ENCODE measurements at regions not wholly inside any gene's neighbourhood (a gene's known extent, or its start where the extent isn't known, plus 50 kb on each side); places are given as distances from the start of the nearest gene placed in this dataset.

- DNase-seq (ENCODE audit: low read depth) = peak; percentile 89
Observed at GRCh38 chr3:102181175-102181920, 253.5 kb upstream of the ZPLD1 start.

DNA sequence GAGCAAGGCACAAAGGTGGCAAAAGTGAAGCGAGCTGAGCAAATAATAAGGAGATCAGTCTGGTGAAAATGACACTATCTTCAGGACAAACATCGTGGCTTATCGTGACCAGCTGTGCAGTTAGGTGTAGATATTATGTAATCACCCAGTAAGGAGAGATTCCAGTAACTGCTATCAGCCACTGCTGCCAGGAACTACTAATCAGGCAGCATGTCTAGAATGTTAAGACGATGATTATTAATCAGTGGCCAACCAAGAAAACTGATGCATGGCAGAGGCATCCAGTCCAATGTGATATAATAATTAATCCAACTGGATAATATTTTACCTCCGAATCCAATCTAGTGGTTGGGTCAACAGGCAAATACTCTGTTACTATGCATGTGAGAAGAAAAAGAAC, 252.7 kb upstream of the ZPLD1 start:
- peak; percentile 100 for DNase-seq (ENCODE audit: low read depth)

- DNase-seq (ENCODE audit: low read depth) = no peak
Observed at GRCh38 chr3:102183186-102183585, 251.6 kb upstream of the ZPLD1 start.

DNA sequence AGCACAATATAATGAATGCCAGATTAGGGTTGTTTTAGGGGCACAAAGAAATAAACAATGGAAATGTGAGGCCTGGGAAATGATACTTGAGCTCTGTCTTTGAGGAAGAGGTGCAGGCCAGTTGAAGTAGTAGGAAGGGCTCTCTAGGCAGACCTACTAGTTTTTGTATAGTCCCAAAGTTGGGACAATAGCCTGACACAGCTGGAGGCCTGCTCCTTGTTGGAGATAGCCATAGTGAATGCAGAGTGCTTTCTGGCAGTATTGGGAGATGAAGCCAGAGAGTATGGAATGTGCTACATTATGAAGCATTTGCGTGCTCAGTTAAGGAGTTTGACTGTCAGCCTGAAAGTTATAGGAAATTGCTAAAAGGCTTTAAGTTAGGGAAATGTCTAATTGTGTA, 251.2 kb upstream of the ZPLD1 start:
- no peak for DNase-seq (ENCODE audit: low read depth)

GRCh38 chr3:102189541-102189940, 245.3 kb upstream of the ZPLD1 start:
- DNase-seq (ENCODE audit: low read depth) = no peak

DNA sequence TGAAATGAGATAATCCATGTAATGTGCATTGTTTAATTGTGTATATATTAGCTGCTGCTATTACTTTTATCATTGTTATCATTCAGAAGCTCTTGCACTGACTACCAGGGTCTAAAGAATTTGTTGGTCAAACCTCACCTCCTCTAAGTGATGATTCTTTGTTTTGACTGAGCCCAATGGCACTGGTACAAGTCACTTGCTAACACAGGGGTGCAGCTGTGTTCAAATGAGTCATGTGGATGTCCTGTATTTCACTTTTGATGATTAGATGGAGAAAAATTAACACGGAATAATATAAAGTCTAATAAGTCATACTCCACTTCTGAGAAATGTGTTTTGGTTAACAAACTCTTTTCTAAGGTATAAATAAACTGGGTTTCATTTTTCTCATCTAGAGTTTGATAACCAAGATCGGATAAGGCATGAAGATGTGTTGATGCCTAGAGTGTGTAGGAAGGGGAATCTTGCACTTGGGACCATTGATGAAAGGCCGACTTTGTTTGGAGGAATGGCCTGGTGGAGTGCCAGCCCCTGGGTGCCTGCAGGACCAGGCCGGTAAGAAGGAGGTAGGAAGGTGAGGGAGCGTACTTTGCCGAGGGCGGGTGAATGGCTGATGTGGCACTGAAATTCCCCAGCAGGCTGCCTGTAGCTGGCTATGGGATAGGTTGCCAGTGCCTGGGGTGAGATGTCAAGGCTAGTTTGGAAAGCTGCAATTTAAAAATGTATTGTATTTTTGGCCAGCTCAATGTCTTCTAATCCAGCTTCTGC, 244.7 kb upstream of the ZPLD1 start:
- DNase-seq (ENCODE audit: low read depth) = peak; percentile 52

GRCh38 chr3:102192575-102192974, 242.2 kb upstream of the ZPLD1 start:
- DNase-seq (ENCODE audit: low read depth) = peak; percentile 74

- DNase-seq (ENCODE audit: low read depth) = peak; percentile 35
Observed at GRCh38 chr3:102193255-102193654, 241.6 kb upstream of the ZPLD1 start.

- DNase-seq (ENCODE audit: low read depth) = no peak
Observed at GRCh38 chr3:102194001-102194400, 240.8 kb upstream of the ZPLD1 start.

GRCh38 chr3:102194760-102195159, 240.1 kb upstream of the ZPLD1 start:
- DNase-seq (ENCODE audit: low read depth) = no peak

DNA sequence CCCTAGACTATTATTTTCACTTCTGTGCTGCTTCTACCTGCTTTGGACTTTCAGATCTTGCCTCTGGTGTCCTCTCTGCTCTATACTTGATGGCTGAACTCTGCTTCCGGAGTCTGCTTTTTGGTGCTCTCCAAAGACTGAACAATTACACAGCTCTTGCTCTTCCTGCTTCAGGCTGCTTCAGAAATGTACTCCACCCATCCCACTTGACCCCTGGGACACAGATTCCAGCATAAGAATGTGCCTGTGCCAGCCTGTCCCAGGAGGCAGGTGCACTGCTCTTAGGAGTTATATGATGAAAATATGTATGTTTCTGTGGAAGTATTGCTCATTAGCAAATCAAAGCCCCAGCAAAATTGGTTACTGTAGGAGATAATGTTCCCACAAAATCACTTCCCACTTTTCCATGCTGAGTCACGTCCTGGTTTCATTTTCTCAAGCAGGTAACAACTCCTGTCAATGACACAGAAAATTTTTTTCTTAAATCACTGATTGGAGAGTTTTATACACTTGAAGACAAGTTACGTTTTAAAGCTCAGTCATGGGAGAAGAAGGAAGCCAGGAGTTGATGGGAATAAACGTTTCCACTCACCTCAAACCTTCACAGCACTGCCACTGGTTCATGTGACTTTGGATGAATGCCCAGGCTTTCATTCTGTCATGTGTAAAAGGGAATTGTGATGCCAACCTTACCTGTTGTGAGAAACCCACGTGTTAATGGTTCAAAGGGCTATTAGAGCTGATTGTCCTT, 239.4 kb upstream of the ZPLD1 start:
- DNase-seq (ENCODE audit: low read depth) = peak; percentile 97

GRCh38 chr3:102200126-102200525, 234.7 kb upstream of the ZPLD1 start:
- DNase-seq (ENCODE audit: low read depth) = no peak

GRCh38 chr3:102200560-102200959, 234.3 kb upstream of the ZPLD1 start:
- no peak for DNase-seq (ENCODE audit: low read depth)

- no peak for DNase-seq (ENCODE audit: low read depth)
Observed at GRCh38 chr3:102205647-102206046, 229.2 kb upstream of the ZPLD1 start.

DNA sequence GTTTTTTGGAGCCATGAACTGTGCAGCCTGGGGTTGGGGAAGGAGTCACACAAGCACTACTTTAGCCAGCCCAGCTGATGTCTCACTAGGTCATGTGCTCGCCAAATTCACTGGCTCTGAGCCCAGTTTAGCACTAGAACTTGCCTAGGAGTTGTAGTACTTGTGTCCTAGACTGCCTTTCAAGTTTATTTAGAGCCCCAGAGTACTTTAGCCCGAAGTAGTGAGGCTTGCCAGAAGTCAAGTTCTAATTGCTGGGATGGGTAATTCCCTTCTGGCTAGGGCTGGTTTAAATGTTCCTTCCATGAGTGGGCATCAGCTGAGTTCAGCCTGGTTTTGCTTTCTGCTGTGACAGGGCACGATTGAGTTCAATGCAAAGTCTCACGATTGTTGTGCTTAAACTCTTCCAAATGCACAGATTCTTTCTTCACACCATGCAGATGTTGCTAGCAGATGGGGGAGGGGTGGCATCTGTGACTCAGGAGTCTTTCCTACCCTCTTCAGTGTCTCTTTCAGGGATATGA, 228.2 kb upstream of the ZPLD1 start:
- DNase-seq (ENCODE audit: low read depth) = peak; percentile 94

GRCh38 chr3:102207151-102207571, 227.7 kb upstream of the ZPLD1 start:
- no peak for DNase-seq (ENCODE audit: low read depth)

DNA sequence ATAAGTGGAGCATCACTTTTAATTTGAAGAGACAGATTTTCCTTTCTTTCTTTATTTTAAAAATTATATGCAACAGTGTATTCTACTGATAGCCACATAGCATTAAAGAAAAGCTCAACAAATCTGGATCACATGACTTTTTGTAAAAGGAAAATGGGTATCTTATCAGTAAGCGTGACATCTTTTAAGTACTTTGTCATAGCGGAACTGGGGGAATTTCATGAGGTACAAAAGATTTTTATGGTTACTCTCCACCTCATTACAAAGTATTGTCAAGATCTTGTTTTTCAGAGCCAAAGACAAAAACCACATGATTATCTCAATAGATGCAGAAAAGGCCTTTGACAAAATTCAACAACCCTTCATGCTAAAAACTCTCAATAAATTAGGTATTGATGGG, 219.6 kb upstream of the ZPLD1 start:
- DNase-seq (ENCODE audit: low read depth) = no peak

- DNase-seq (ENCODE audit: low read depth) = no peak
Observed at GRCh38 chr3:102223132-102223531, 211.7 kb upstream of the ZPLD1 start.

GRCh38 chr3:102224171-102224570, 210.6 kb upstream of the ZPLD1 start:
- peak; percentile 58 for DNase-seq (ENCODE audit: low read depth)

- no peak for DNase-seq (ENCODE audit: low read depth)
Observed at GRCh38 chr3:102225005-102225404, 209.8 kb upstream of the ZPLD1 start.

GRCh38 chr3:102225407-102226132, 209.2 kb upstream of the ZPLD1 start:
- DNase-seq (ENCODE audit: low read depth) = peak; percentile 93

- DNase-seq (ENCODE audit: low read depth) = no peak
Observed at GRCh38 chr3:102226463-102226862, 208.4 kb upstream of the ZPLD1 start.
